HL-60/S4 (cell line): ENCODE measurements at regions not wholly inside any gene's neighbourhood (a gene's known extent, or its start where the extent isn't known, plus 50 kb on each side); places are given as distances from the start of the nearest gene placed in this dataset.

Experiments
- in situ Hi-C: fragments of 300-500 bp; cut with MboI; formaldehyde crosslinking; loops from 2 replicates; pipeline ENCODE4 v1.14.3; 2022; ENCODE audit warnings: low sequenced_read_pairs

GRCh38 chr20:40738976-40739375 is 49.9 kb upstream of the MAFB start:
- in situ Hi-C loops = no loop called here

DNA sequence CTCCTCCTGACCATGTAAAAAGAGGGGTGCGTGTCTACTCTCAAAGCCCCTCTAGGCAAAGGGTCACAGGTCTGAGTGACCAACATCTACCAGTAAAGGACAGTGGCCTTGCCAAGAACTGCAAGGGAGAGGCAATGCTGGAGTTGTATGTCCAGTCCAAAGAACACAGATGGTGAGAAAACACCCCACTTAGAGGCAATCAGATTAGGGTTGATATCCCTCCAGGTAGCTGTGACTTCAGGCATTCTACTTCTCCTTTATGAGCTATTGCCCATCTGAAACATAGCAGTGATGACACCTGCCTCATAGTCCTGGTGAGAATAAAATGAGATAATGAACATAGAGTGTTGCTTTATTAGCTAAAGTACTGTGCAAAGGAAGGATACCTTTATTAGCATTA is 50.8 kb upstream of the MAFB start:
- in situ Hi-C loops = no loop called here

DNA sequence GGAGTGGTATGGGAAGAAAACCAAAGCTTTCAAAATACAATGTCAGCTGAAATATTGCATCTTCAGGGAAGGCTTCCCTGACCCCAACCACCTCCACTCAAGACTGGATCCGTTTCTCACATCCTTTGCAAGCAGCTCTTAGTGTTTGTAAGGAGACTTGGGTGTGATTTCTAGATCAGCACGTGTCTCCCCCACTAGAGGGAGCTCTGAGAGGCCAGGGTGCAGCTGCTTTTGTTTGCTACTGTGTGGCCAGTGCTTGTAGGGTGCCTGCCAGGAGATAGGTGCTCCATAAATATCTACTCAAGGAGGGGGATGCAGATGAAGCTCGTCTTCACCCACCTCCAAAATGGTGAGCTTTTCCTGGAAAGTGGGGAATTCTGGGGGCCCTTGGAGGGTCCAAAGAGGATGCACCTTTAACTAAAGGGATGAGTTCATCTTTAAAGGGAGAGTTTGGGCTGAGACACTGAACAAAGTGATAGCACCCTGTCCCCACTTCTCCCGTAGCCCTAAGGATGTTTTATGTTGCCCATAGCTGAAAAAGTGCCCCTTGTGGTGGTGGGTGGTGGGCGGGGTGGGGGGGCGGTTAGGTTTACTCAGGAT is 52.6 kb upstream of the MAFB start:
- in situ Hi-C loops = no loop called here

DNA sequence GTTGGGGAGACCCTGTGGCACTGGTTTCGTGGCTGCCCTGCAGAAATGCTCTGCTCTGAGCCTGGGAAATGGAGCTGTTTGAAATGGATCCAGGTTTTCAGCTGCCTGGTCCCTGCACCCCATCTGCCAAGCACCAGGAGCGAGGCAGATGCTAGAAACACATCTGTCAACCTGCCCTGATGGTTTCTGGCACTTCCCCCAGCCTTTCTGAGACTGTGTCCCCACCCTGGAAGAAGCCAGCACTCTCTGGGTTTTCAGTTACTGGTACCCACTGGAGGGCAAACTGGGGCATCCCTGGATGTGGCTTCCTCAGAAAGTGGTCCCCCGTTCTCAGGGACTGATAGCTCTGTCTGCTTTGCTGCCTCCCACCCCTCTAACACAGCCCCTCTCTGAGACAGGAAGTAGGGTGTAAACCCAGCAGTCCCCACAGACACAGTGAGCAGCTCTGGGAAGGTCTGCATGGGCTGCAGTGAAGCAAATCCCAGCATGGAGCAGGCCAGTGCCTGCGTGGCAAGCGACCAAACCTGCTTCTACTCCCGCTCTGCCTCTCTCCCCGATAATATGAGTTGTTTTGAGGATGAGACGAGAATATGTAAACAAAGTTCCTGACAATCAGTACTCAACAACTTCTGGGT is 54.2 kb upstream of the MAFB start:
- in situ Hi-C loops = no loop called here

- in situ Hi-C loops = no loop called here
Observed at GRCh38 chr20:40744072-40744817, 55.2 kb upstream of the MAFB start.

GRCh38 chr20:40744818-40745175 is 55.8 kb upstream of the MAFB start:
- in situ Hi-C loops = no loop called here

DNA sequence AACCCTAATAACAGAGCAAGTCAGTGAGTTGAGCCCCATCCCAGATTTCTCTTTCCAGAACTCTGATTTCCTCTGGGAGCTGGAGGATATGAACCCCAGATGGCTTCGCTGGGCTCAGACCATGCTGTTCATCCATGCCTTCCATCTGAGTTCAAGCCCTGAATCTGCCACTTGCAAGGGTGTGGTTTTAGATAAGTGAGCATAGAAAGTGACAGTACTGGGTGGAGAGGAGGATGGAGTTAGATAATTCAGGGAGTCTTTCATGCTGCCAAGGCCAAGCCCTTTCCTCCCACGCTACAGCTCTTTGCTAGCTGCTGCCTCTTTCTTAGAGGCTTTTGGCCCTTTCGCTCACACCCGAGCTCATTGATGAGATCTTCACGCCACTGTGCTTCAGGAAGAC is 57.2 kb upstream of the MAFB start:
- in situ Hi-C loops = no loop called here

DNA sequence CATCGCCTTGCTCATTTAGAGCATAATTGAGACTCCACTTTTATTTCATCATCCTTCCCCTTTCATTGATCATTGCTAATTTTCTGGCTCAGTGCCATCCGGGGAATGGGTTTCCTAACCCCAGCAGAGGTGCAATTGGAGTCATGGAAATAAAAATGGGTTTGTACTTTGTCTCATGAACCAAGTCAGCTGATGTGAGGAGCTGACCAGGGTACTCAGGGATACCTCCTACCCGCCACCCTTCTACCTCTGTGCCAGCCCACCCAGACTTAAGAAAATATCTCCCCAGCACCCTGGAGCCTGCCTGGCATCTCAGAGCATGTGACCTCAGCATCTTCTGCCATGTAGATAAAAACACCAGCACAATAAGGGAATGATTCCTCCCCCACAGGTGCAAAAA is 59.1 kb upstream of the MAFB start:
- in situ Hi-C loops = no loop called here

DNA sequence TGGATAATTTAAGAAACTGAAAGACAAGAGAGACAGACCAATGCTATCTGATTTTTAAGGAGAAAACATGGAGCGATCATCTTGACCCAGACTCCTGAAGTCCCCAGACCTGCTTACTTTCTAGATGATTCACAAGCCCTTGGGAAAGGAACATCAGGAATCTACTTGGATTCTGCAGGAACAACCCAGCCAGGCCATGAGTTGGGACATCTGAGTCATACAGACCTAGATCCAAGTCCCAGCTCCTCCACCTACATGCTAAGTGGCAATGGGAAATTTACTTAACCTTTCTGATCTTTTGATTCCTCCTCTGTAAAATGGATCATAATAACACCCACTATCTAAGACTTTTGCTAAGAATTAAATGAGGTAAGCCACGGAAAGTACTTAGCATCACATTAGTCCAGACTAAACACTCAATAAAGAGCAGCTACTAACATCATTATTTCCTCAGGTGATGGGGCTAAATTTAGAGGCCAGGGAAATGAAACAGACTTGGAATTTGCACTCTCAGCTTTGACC is 61.0 kb upstream of the MAFB start:
- in situ Hi-C loops = no loop called here

DNA sequence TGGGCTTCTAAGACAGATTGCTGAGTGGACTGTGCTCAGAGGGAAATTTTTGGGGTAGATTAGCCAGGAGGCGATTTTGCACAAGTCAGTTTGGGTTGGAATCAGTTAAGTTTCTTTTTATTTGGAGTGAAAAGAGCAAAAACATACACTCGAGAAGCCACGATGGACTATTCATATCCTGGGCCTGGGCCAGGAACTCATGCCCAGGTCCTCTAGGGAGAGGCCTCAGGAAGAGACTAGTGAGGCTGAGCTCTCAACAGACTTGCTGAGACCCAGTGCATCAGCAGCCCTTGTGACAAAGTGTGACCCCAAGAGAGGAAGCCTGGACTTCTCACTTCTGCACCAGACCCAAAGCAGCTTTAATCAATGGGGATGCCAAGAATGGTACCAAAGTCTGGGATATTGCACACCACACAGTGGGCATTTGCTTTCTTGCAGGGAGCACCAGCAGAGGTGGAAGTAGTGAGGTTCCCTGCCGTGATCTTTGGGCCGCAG is 61.6 kb upstream of the MAFB start:
- in situ Hi-C loops = no loop called here

GRCh38 chr20:40753472-40753871 is 64.4 kb upstream of the MAFB start:
- in situ Hi-C loops = no loop called here

DNA sequence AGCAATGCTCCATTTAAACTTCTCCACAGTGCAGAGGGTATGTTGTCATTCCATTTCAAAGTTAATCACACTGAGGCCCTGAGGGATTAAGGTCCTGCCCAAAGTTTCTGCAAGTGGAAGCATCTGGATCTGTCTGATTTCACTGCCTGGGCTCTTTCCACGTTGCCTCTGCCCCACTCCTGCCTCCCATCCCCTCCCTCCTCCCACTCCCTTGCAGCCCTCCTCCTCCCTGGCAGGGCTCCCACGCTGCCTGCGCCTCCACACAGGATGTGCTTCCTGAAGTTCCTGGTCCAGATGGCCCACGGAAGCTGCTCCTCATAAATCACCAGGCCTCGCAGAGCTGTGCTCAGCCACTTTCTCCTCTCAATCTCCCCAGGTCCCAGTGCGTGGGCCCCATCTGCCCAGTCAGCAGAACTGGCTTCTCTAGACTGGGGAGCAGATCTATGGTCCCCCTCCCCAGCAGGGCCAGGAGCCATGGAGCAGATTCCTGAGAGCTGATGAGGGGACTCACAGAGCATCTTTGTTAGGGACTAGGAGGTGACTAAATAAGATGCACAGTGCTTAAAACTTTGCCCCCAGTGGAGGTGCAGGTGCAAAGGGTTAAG is 65.4 kb upstream of the MAFB start:
- in situ Hi-C loops = no loop called here

DNA sequence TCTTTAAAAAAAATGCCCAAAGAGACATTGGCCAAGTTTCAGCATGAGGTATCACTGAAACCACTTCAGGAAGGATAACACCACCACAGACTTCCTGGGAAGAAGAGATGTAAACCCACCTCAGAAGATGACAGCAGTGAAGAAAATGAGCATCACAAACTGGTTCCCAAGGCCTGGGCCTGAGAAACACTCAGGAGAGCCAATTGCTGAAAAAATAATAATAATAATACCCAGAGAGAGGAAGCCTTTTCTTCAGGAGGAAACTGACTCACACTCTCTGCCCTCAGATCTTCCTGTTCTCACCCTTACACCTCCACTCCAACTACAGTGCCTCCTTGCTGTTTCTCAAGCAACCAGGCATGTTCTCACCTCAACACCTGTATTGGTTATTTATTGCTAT is 68.1 kb upstream of the MAFB start:
- in situ Hi-C loops = no loop called here

- in situ Hi-C loops = no loop called here
Observed at GRCh38 chr20:40758790-40759189, 69.8 kb upstream of the MAFB start.

- in situ Hi-C loops = no loop called here
Observed at GRCh38 chr20:40760399-40760798, 71.4 kb upstream of the MAFB start.

GRCh38 chr20:40763646-40764295 is 74.7 kb upstream of the MAFB start:
- in situ Hi-C loops = no loop called here

- in situ Hi-C loops = no loop called here
Observed at GRCh38 chr20:40765814-40766480, 76.9 kb upstream of the MAFB start.

GRCh38 chr20:40766790-40767614 is 78.0 kb upstream of the MAFB start:
- in situ Hi-C loops = no loop called here

DNA sequence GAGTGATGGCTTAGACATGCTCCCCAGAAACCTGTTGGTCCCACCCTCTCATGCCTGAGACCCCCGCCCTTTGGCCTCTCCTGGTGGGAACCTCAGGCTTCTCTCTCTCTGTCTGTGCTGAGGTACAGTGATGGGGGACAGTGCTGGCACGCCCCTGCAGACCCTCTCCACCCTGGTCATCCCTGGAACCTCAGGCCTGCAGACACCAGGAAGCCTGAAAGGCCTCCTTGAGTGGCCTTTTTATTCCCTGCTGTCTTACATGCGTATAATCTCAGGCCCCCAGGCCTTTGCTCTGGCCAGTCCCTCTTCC is 78.5 kb upstream of the MAFB start:
- in situ Hi-C loops = no loop called here

- in situ Hi-C loops = no loop called here
Observed at GRCh38 chr20:40768105-40768504, 79.1 kb upstream of the MAFB start.
